ENCODE measurements at regions not wholly inside any gene's neighbourhood (a gene's known extent, or its start where the extent isn't known, plus 50 kb on each side); places are given as distances from the start of the nearest gene placed in this dataset.
A peak's percentile ranks its signal among the peaks of the same experiment; 100 is the strongest.

- DNase-seq, result peak in 1 of 2 experiments; percentile 27
Measured at GRCh38 chr4:20353646-20354045, 101.9 kb downstream of the SLIT2 start.

- peak in 1 of 2 experiments; percentile 75 for DNase-seq
Measured at GRCh38 chr4:20354120-20354519, 102.4 kb downstream of the SLIT2 start.

GRCh38 chr4:20356565-20356964, 104.9 kb downstream of the SLIT2 start:
- DNase-seq, result peak; percentile 79 to 95

GRCh38 chr4:20358110-20358509, 106.4 kb downstream of the SLIT2 start:
- DNase-seq, result no peak

GRCh38 chr4:20359692-20360091, 108.0 kb downstream of the SLIT2 start:
- no peak for DNase-seq

- DNase-seq, result peak; percentile 24 to 64
Measured at GRCh38 chr4:20362148-20362547, 110.4 kb downstream of the SLIT2 start.

GRCh38 chr4:20364969-20365368, 113.3 kb downstream of the SLIT2 start:
- DNase-seq, result no peak

- DNase-seq, result no peak
Measured at GRCh38 chr4:20367446-20367845, 115.7 kb downstream of the SLIT2 start.

- no peak for DNase-seq
Measured at GRCh38 chr4:20368926-20369325, 117.2 kb downstream of the SLIT2 start.

- peak in 1 of 2 experiments; percentile 17 for DNase-seq
Measured at GRCh38 chr4:20370274-20370673, 118.6 kb downstream of the SLIT2 start.

- no peak for DNase-seq
Measured at GRCh38 chr4:20376070-20376469, 124.4 kb downstream of the SLIT2 start.

GRCh38 chr4:20378181-20378580, 126.5 kb downstream of the SLIT2 start:
- DNase-seq, result no peak

- no peak for DNase-seq
Measured at GRCh38 chr4:20381005-20381404, 129.3 kb downstream of the SLIT2 start.

GRCh38 chr4:20383283-20383682, 131.6 kb downstream of the SLIT2 start:
- DNase-seq, result no peak

- DNase-seq, result no peak
Measured at GRCh38 chr4:20383969-20384368, 132.3 kb downstream of the SLIT2 start.

- no peak for DNase-seq
Measured at GRCh38 chr4:20384456-20384855, 132.8 kb downstream of the SLIT2 start.

GRCh38 chr4:20386001-20386740, 134.5 kb downstream of the SLIT2 start:
- no peak for DNase-seq

GRCh38 chr4:20386906-20387305, 135.2 kb downstream of the SLIT2 start:
- DNase-seq, result no peak

GRCh38 chr4:20391198-20391597, 139.5 kb downstream of the SLIT2 start:
- DNase-seq, result peak in 1 of 2 experiments; percentile 39

GRCh38 chr4:20391912-20392311, 140.2 kb downstream of the SLIT2 start:
- DNase-seq, result no peak

- DNase-seq, result peak; percentile 61 to 90
Measured at GRCh38 chr4:20393486-20394100, 141.9 kb downstream of the SLIT2 start.

GRCh38 chr4:20394512-20394911, 142.8 kb downstream of the SLIT2 start:
- peak; percentile 92 to 99 for DNase-seq

GRCh38 chr4:20395160-20395773, 143.6 kb downstream of the SLIT2 start:
- peak; percentile 92 to 99 for DNase-seq

- peak in 1 of 2 experiments; percentile 39 for DNase-seq
Measured at GRCh38 chr4:20403290-20403689, 151.6 kb downstream of the SLIT2 start.
